Endothelial cell of umbilical vein (primary cell): ENCODE measurements at regions not wholly inside any gene's neighbourhood (a gene's known extent, or its start where the extent isn't known, plus 50 kb on each side); places are given as distances from the start of the nearest gene placed in this dataset.

Experiments
- BruUV-seq: library from RNA; stranded (reverse); fragments of 400-500 nt; replicated peaks from 2 replicates; lab custom pipeline; 2021; lab: Mats Ljungman, UMichigan
- CTCF ChIA-PET: fragments of 300-600, 350-600 bp; sonication (Branson Sonifier 250); formaldehyde crosslinking; loops from one replicate; lab custom pipeline; 2021; ENCODE audit warnings: antibody characterized with exemption, inconsistent platforms; lab: Charles Lee
- POLR2A ChIA-PET: fragments of 300-600, 350-600 bp; sonication (Branson Sonifier 250); formaldehyde crosslinking; loops from one replicate; lab custom pipeline; 2021; ENCODE audit warnings: antibody characterized with exemption, inconsistent platforms; lab: Charles Lee
- DNase-seq: peaks from one replicate; pipeline ENCODE4 v3.0.0-alpha.2; 2011; ENCODE audit warnings: low read depth, low spot score
- FAIRE-seq: peaks from 2 replicates; lab custom pipeline; 2011; peaks lifted over from hg19 to GRCh38; lab: Jason Lieb, UNC
- H2AFZ ChIP-seq: 2 replicates; pipeline ENCODE4 v1.6.0; 2012; ENCODE audit warnings: low read depth, low read length, control low read depth, inconsistent platforms
- H3K27ac ChIP-seq: 2 replicates; pipeline ENCODE4 v1.5.1; 2011; ENCODE audit warnings: low read depth, mild to moderate bottlenecking, control low read depth, low read length, moderate library complexity; ENCODE audit not compliant: insufficient read depth
- H3K27me3 ChIP-seq, 2 experiments: 2 replicates each; pipeline versions ENCODE4 v1.6.0 to v1.6.1; 2011; ENCODE audit warnings: low read length in 2 of 2, mixed read lengths in 1 of 2; ENCODE audit not compliant: control insufficient read depth in 2 of 2, insufficient read depth in 2 of 2
- H3K36me3 ChIP-seq, 2 experiments: 2 replicates in 1 of 2; 3 replicates in 1 of 2; pipeline ENCODE4 v1.5.1; 2011; ENCODE audit warnings: low read length in 2 of 2, mild to moderate bottlenecking in 1 of 2, moderate library complexity in 1 of 2; ENCODE audit not compliant: control insufficient read depth in 2 of 2, insufficient read depth in 2 of 2; ENCODE audit errors: extremely low read depth in 1 of 2
- H3K4me1 ChIP-seq: 3 replicates; pipeline ENCODE4 v1.5.1; 2011; ENCODE audit warnings: mild to moderate bottlenecking, low read length; ENCODE audit not compliant: control insufficient read depth, insufficient read depth; ENCODE audit errors: extremely low read depth
- H3K4me2 ChIP-seq: 2 replicates; pipeline ENCODE4 v1.6.1; 2011; ENCODE audit warnings: low read length, control low read depth, mixed read lengths; ENCODE audit not compliant: insufficient read depth
- H3K4me3 ChIP-seq, 3 experiments: fragments of 200-600 bp in 1 of 3; sonication (generic), shearing (Covaris generic) in 1 of 3; replicated peaks in 1 of 3; 2 replicates each; pipeline ENCODE4 v1.5.1; 2011 to 2016; ENCODE audit warnings: control low read depth in 3 of 3, low read length in 3 of 3, mild to moderate bottlenecking in 2 of 3, inconsistent platforms in 1 of 3, low read depth in 1 of 3, moderate library complexity in 1 of 3; ENCODE audit not compliant: insufficient read depth in 1 of 3
- H3K79me2 ChIP-seq: 2 replicates; pipeline ENCODE4 v1.6.0; 2012; ENCODE audit warnings: low read length, inconsistent platforms; ENCODE audit not compliant: control insufficient read depth, insufficient read depth
- H3K9ac ChIP-seq: replicated peaks from 2 replicates; pipeline ENCODE3; 2011; ENCODE audit warnings: low read length, control low read depth; ENCODE audit not compliant: insufficient read depth; ENCODE audit errors: extremely low read depth
- H3K9me1 ChIP-seq: replicated peaks from 3 replicates; pipeline ENCODE4 v1.6.0; 2011; ENCODE audit warnings: mild to moderate bottlenecking, low read length; ENCODE audit not compliant: control insufficient read depth, insufficient read depth; ENCODE audit errors: extremely low read depth
- H3K9me3 ChIP-seq: replicated peaks from 2 replicates; pipeline ENCODE4 v1.5.1; 2012; ENCODE audit warnings: low read length, inconsistent platforms; ENCODE audit not compliant: control insufficient read depth, insufficient read depth
- H4K20me1 ChIP-seq: replicated peaks from 2 replicates; pipeline ENCODE3; 2011; ENCODE audit warnings: mild to moderate bottlenecking, low read length; ENCODE audit not compliant: control insufficient read depth, insufficient read depth; ENCODE audit errors: extremely low read depth
- CTCF ChIP-seq, 2 donors: IDR thresholded peaks; 1 replicate in 1 of 2; 2 replicates in 1 of 2; pipeline ENCODE4 v1.5.1; 2011; ENCODE audit warnings: low read length in 2 of 2, mild to moderate bottlenecking in 2 of 2, moderate library complexity in 2 of 2, control low read depth in 1 of 2, inconsistent platforms in 1 of 2, low read depth in 1 of 2; ENCODE audit not compliant: insufficient read depth in 1 of 2; ENCODE audit errors: extremely low read depth in 1 of 2
- EZH2 ChIP-seq: IDR thresholded peaks from 2 replicates; pipeline ENCODE4 v1.6.1; 2012; ENCODE audit warnings: borderline replicate concordance, low read depth, mild to moderate bottlenecking, moderate library complexity, low read length, inconsistent platforms; ENCODE audit not compliant: severe bottlenecking
- FOS ChIP-seq: IDR thresholded peaks from 2 replicates; pipeline ENCODE4 v1.6.1; 2011; ENCODE audit warnings: mild to moderate bottlenecking, low read length, moderate library complexity, borderline replicate concordance; ENCODE audit not compliant: insufficient read depth
- GATA2 ChIP-seq: IDR thresholded peaks from 2 replicates; pipeline ENCODE4 v1.7.0; 2011; ENCODE audit warnings: low read depth, mild to moderate bottlenecking, moderate library complexity, mixed read lengths, low read length; ENCODE audit not compliant: insufficient read length, insufficient read depth
- JUN ChIP-seq: IDR thresholded peaks from 2 replicates; pipeline ENCODE4 v1.6.1; 2011; ENCODE audit warnings: borderline replicate concordance, low read depth; ENCODE audit not compliant: insufficient read length, insufficient read depth
- MAX ChIP-seq: IDR thresholded peaks from 2 replicates; pipeline ENCODE4 v1.6.1; 2011; ENCODE audit not compliant: insufficient read depth, insufficient read length
- MYC ChIP-seq: IDR thresholded peaks from one replicate; pipeline ENCODE4 v1.6.1; 2011; ENCODE audit warnings: mild to moderate bottlenecking, low read depth, low read length
- POLR2A ChIP-seq: IDR thresholded peaks from 2 replicates; pipeline ENCODE4 v1.6.1; 2012; ENCODE audit warnings: low read depth, mild to moderate bottlenecking, control low read depth, low read length
- POLR2AphosphoS5 ChIP-seq: IDR thresholded peaks from 2 replicates; pipeline ENCODE4 v1.6.1; 2012; ENCODE audit warnings: low read depth, mild to moderate bottlenecking, control low read depth, low read length, moderate library complexity; ENCODE audit not compliant: insufficient read depth
- dilution Hi-C: fragments of 300-500 bp; cut with MboI; formaldehyde crosslinking; loops from one replicate; pipeline ENCODE4 v1.15.0; 2019; ENCODE audit warnings: low sequenced_read_pairs; ENCODE audit not compliant: extremely low pct_ligation_motif_present
- intact Hi-C: fragments of 100-400 bp; cut with micrococcal nuclease; formaldehyde crosslinking; loops from one replicate; pipeline ENCODE4 v1.10.0; 2022

GRCh38 chr18:75784390-75784789 is 356.9 kb upstream of the SMIM21 start:
- Histone ChIP-seq H3K9ac (no peak overlapping the region), H3K9me3 (peaks cover 5% of the 10 kb centered on the region), H4K20me1 (no peaks in the 10 kb centered on the region), H3K27ac (no peak overlapping the region), H3K4me1 (no peaks in the 10 kb centered on the region), H3K79me2 (no peaks in the 10 kb centered on the region), H3K36me3 (no peaks in the 10 kb centered on the region), H3K9me1 (no peaks in the 10 kb centered on the region), H3K27me3 (no peaks in the 10 kb centered on the region), H3K4me2 (no peak overlapping the region), H2AFZ (no peak overlapping the region), H3K4me3 (no peak overlapping the region)
- TF ChIP-seq POLR2AphosphoS5 (no peak), MYC (no peak), JUN (no peak), CTCF (IDR thresholded peaks at IDR 0.05; ENCODE audit: extremely low read depth in 1 of 2, insufficient read depth in 1 of 2, low read depth in 1 of 2, low read length in 2 of 2) (no peak), FOS (no peak), MAX (no peak), EZH2 (no peak), POLR2A (no peak), GATA2 (no peak)
- no peak for FAIRE-seq
- POLR2A ChIA-PET, result no interaction called here
- BruUV-seq, result no TSS peak
- DNase-seq, result no peak
- CTCF ChIA-PET, result interaction anchor here (0.6 to 1.1 kb wide), 2 partner anchors 15 to 833 kb away, joined by 3 read pairs; no protein-coding TSS in a partner anchor
- intact Hi-C loops (no loop called here), dilution Hi-C loops (no loop called here)
